GM12878 (cell line): ENCODE measurements at regions not wholly inside any gene's neighbourhood (a gene's known extent, or its start where the extent isn't known, plus 50 kb on each side); places are given as distances from the start of the nearest gene placed in this dataset.

ENCODE experiments used
- ATAC-seq: fragments of 200-7000 bp; cut with Tn5 transposase; 3 replicates; pipeline ENCODE4 v1.9.1; 2020; ENCODE audit warnings: mild to moderate bottlenecking, moderate library complexity
- BruUV-seq: library from RNA; stranded (reverse); fragments of 400-500 nt; replicated peaks from 2 replicates; lab custom pipeline; 2021; lab: Mats Ljungman, UMichigan
- CTCF ChIA-PET: fragments of 300-600 bp; sonication (Branson Sonifier 250); formaldehyde crosslinking; extraction: SDS; loops from one replicate; lab custom pipeline; 2021; ENCODE audit warnings: inconsistent platforms; lab: Yijun Ruan, JAX
- POLR2A ChIA-PET: fragments of 350-600 bp; formaldehyde crosslinking; extraction: SDS; loops from one replicate; lab custom pipeline; 2021; ENCODE audit warnings: inconsistent platforms; lab: Charles Lee
- RAD21 ChIA-PET: fragments of 300-600 bp; sonication (Branson Sonifier 250); formaldehyde crosslinking; loops from one replicate; lab custom pipeline; 2023; ENCODE audit warnings: antibody characterized with exemption; ENCODE audit not compliant: unreplicated experiment; lab: Charles Lee
- SMC1A ChIA-PET: fragments of 300-600 bp; sonication (Branson Sonifier 250); formaldehyde crosslinking; loops from one replicate; lab custom pipeline; 2023; ENCODE audit not compliant: unreplicated experiment, uncharacterized antibody; lab: Charles Lee
- DNase-seq: peaks from one replicate; pipeline ENCODE4 v3.0.0-alpha.2; 2011; ENCODE audit warnings: low read depth, low spot score
- FAIRE-seq: peaks from 3 replicates; lab custom pipeline; 2011; peaks lifted over from hg19 to GRCh38; lab: Jason Lieb, UNC
- H2AFZ ChIP-seq: 2 replicates; pipeline ENCODE4 v1.6.0; 2011; ENCODE audit warnings: low read depth, low read length, control low read depth; ENCODE audit not compliant: control insufficient read depth
- H3K27ac ChIP-seq: 2 replicates; pipeline ENCODE4 v1.5.1; 2011; ENCODE audit warnings: control low read depth; ENCODE audit not compliant: control insufficient read depth, insufficient read depth
- H3K27me3 ChIP-seq, 2 experiments: replicated peaks in 1 of 2; 2 replicates each; pipeline versions ENCODE4 v1.6.0 to v1.6.1; 2011; ENCODE audit warnings: low read length in 1 of 2; ENCODE audit not compliant: control insufficient read depth in 2 of 2, insufficient read depth in 2 of 2
- H3K36me3 ChIP-seq, 2 experiments: 2 replicates each; pipeline ENCODE4 v1.5.1; 2011; ENCODE audit warnings: low read length in 1 of 2; ENCODE audit not compliant: control insufficient read depth in 2 of 2, insufficient read depth in 2 of 2
- H3K4me1 ChIP-seq: 2 replicates; pipeline ENCODE4 v1.6.1; 2011; ENCODE audit warnings: mild to moderate bottlenecking, low read length, moderate library complexity, mixed read lengths; ENCODE audit not compliant: control insufficient read depth, insufficient read depth
- H3K4me2 ChIP-seq: 2 replicates; pipeline ENCODE4 v1.6.0; 2011; ENCODE audit warnings: control low read depth; ENCODE audit not compliant: control insufficient read depth, insufficient read depth
- H3K4me3 ChIP-seq: fragments of 200-600 bp; sonication (generic); 2 replicates; pipeline ENCODE4 v1.5.1; 2016
- H3K79me2 ChIP-seq: 2 replicates; pipeline ENCODE4 v1.6.0; 2011; ENCODE audit warnings: low read length; ENCODE audit not compliant: control insufficient read depth, insufficient read depth
- H3K9ac ChIP-seq: 2 replicates; pipeline ENCODE4 v1.8.0; 2011; ENCODE audit warnings: low read length, control low read depth, mixed read lengths; ENCODE audit not compliant: control insufficient read depth, insufficient read depth
- H3K9me3 ChIP-seq: replicated peaks from 3 replicates; pipeline ENCODE4 v1.5.1; 2011; ENCODE audit warnings: mild to moderate bottlenecking, low read length; ENCODE audit not compliant: control insufficient read depth, insufficient read depth
- H4K20me1 ChIP-seq: 2 replicates; pipeline ENCODE4 v1.6.0; 2011; ENCODE audit not compliant: control insufficient read depth, insufficient read depth
- CTCF ChIP-seq, 3 experiments: IDR thresholded peaks in 2 of 3; conservative IDR thresholded peaks in 1 of 3; 2 replicates each; pipeline ENCODE4 v1.5.1; 2011; ENCODE audit warnings: low read depth in 3 of 3, low read length in 3 of 3, mild to moderate bottlenecking in 3 of 3, control low read depth in 2 of 3, moderate library complexity in 2 of 3, inconsistent platforms in 1 of 3, mixed read lengths in 1 of 3; ENCODE audit not compliant: control insufficient read depth in 2 of 3, insufficient read depth in 1 of 3; ENCODE audit errors: extremely low read depth in 1 of 3
- JUNB ChIP-seq: IDR thresholded peaks from 2 replicates; pipeline ENCODE4 v1.6.1; 2016; ENCODE audit warnings: antibody characterized with exemption, mild to moderate bottlenecking
- POLR2A ChIP-seq: IDR thresholded peaks from 2 replicates; pipeline ENCODE4 v1.6.1; 2011; ENCODE audit warnings: low read depth, mild to moderate bottlenecking, low read length
- RAD21 ChIP-seq: IDR thresholded peaks from 2 replicates; pipeline ENCODE4 v1.6.1; 2011; ENCODE audit warnings: mild to moderate bottlenecking, low read depth, low read length, moderate library complexity; ENCODE audit not compliant: insufficient read depth
- SKIL ChIP-seq: fragments of 450-650 bp; IDR thresholded peaks from 2 replicates; pipeline ENCODE4 v1.6.1; 2017; ENCODE audit warnings: mild to moderate bottlenecking, low read depth, inconsistent platforms; ENCODE audit not compliant: poor library complexity, severe bottlenecking
- SMC3 ChIP-seq: IDR thresholded peaks from 2 replicates; pipeline ENCODE4 v1.6.1; 2011; ENCODE audit warnings: low read length, improper control_type of control experiment, borderline replicate concordance
- WGBS: methylation state at CpG from one replicate; pipeline ENCODE4 v1.1.6; 2016; ENCODE audit warnings: low lambda C conversion rate; ENCODE audit not compliant: insufficient replicate concordance, insufficient coverage; ENCODE audit errors: missing lambda C conversion rate; 5-methylcytosine and 5-hydroxymethylcytosine counted together
- in situ Hi-C: fragments of 300-500 bp; cut with MboI; formaldehyde crosslinking; loops from 9 replicates; pipeline ENCODE4 v1.14.3; 2018; ENCODE audit warnings: mixed read lengths
- intact Hi-C: fragments of 100-400 bp; cut with micrococcal nuclease; formaldehyde crosslinking; loops from one replicate; pipeline ENCODE4 v1.14.2; 2022; ENCODE audit not compliant: unreplicated experiment

- H3K9ac ChIP-seq, result no peak overlapping the region
- H3K4me3 ChIP-seq, result no peak overlapping the region
- ChIA-PET SMC1A (no interaction called here), POLR2A (no interaction called here), CTCF (no interaction called here), RAD21 (no interaction called here)
- FAIRE-seq (no peak), DNase-seq (no peak), ATAC-seq (no peak)
- no peak overlapping the region for H3K4me2 ChIP-seq
- H4K20me1 ChIP-seq, result no peaks in the 10 kb centered on the region
- no peaks in the 10 kb centered on the region for H3K36me3 ChIP-seq
- intact Hi-C loops, result no loop called here
- BruUV-seq, result no TSS peak
- TF ChIP-seq JUNB (no peak), POLR2A (no peak)
- no peaks in the 10 kb centered on the region for H3K27me3 ChIP-seq
- H3K9me3 ChIP-seq, result no peaks in the 10 kb centered on the region; the same call in 2 of the 3 replicates
- 11% methylated on average over 1 of the region's 1 CpG for WGBS
- H3K27ac ChIP-seq, result no peak overlapping the region
- no peak overlapping the region for H2AFZ ChIP-seq
- H3K4me1 ChIP-seq, result no peaks in the 10 kb centered on the region
- in situ Hi-C loops, result no loop called here
- no peaks in the 10 kb centered on the region for H3K79me2 ChIP-seq
Observed at GRCh38 chr9:71498691-71499090, 269.6 kb downstream of the CEMIP2 start.

GRCh38 chr9:71490810-71491209 lies 277.5 kb downstream of the CEMIP2 start:
- no peak for DNase-seq
- Histone ChIP-seq H3K36me3 (no peaks in the 10 kb centered on the region), H3K9ac (no peak overlapping the region), H2AFZ (no peak overlapping the region), H3K27me3 (no peaks in the 10 kb centered on the region; a peak in 1 of 4 replicates), H3K4me1 (no peaks in the 10 kb centered on the region), H3K27ac (no peak overlapping the region), H3K79me2 (no peaks in the 10 kb centered on the region), H3K9me3 (no peaks in the 10 kb centered on the region), H3K4me2 (no peak overlapping the region), H4K20me1 (no peaks in the 10 kb centered on the region), H3K4me3 (no peak overlapping the region)
- in situ Hi-C loops, result no loop called here
- SMC1A ChIA-PET, result interaction anchor here (0.7 to 1.9 kb wide), 3 partner anchors 206 to 1554 kb away, joined by 3 to 6 read pairs (median 5); partner anchors contain the start of gene CEMIP2
- no peak for TF ChIP-seq SKIL
- peak; percentile 34 to 47 (median 39); a peak in 5 of 6 replicates for TF ChIP-seq CTCF (IDR thresholded peaks at IDR 0.05 in 2 of 3, conservative IDR thresholded peaks at IDR 0.05 in 1 of 3; ENCODE audit: control insufficient read depth in 2 of 3, extremely low read depth in 1 of 3, insufficient read depth in 1 of 3, low read depth in 3 of 3, low read length in 3 of 3)
- TF ChIP-seq SMC3, result peak; percentile 13; the same call in 1 of the 2 replicates
- 0 out of 2 replicates have a peak, but pooled peaks have one; percentile 17 for TF ChIP-seq RAD21
- RAD21 ChIA-PET, result interaction anchor here (1.0 kb wide), 1 partner anchor 115 kb away, joined by 3 read pairs; no protein-coding TSS in a partner anchor
- CTCF ChIA-PET, result interaction anchor here (1.1 to 1.9 kb wide), 5 partner anchors 72 to 533 kb away, joined by 3 to 6 read pairs (median 4); no protein-coding TSS in a partner anchor
- peak; percentile 35 for FAIRE-seq
- 0% methylated on average over 2 of the region's 2 CpGs for WGBS
- peak; percentile 74 for ATAC-seq
- intact Hi-C loops, result loop anchor here (5.0 kb wide), 1 partner anchor 276 kb away; the partner anchor contains the start of gene CEMIP2
- BruUV-seq, result no TSS peak
- POLR2A ChIA-PET, result no interaction called here
